Keratinocyte (primary cell): ENCODE measurements at regions not wholly inside any gene's neighbourhood (a gene's known extent, or its start where the extent isn't known, plus 50 kb on each side); places are given as distances from the start of the nearest gene placed in this dataset.

Source experiments
- DNase-seq: peaks from one replicate; pipeline ENCODE4 v3.0.0-alpha.2; 2011; ENCODE audit warnings: low read depth, missing footprints, low spot score
- FAIRE-seq: peaks from 2 replicates; lab custom pipeline; 2011; peaks lifted over from hg19 to GRCh38; lab: Jason Lieb, UNC
- H2AFZ ChIP-seq: 2 replicates; pipeline ENCODE4 v1.6.0; 2012; ENCODE audit warnings: low read length, control low read depth, inconsistent platforms; ENCODE audit not compliant: control insufficient read depth
- H3K27ac ChIP-seq: 2 replicates; pipeline ENCODE4 v1.5.1; 2011; ENCODE audit warnings: low read length; ENCODE audit not compliant: control insufficient read depth, insufficient read depth
- H3K27me3 ChIP-seq: 3 replicates; pipeline ENCODE4 v1.6.0; 2011; ENCODE audit warnings: low read length; ENCODE audit not compliant: control insufficient read depth, insufficient read depth; ENCODE audit errors: extremely low read depth
- H3K36me3 ChIP-seq, 2 experiments: 2 replicates in 1 of 2; 3 replicates in 1 of 2; pipeline ENCODE4 v1.5.1; 2011; ENCODE audit warnings: low read length in 2 of 2, mild to moderate bottlenecking in 1 of 2; ENCODE audit not compliant: control insufficient read depth in 2 of 2, insufficient read depth in 2 of 2; ENCODE audit errors: extremely low read depth in 1 of 2
- H3K4me1 ChIP-seq: 3 replicates; pipeline ENCODE4 v1.5.1; 2011; ENCODE audit warnings: low read length; ENCODE audit not compliant: control insufficient read depth, insufficient read depth; ENCODE audit errors: extremely low read depth
- H3K4me2 ChIP-seq: 3 replicates; pipeline ENCODE4 v1.6.0; 2011; ENCODE audit warnings: low read depth, low read length; ENCODE audit not compliant: control insufficient read depth, insufficient read depth; ENCODE audit errors: extremely low read depth
- H3K4me3 ChIP-seq, 3 experiments: fragments of 200-600 bp in 1 of 3; sonication (generic) in 1 of 3; 2 replicates in 2 of 3; 3 replicates in 1 of 3; pipeline ENCODE4 v1.5.1; 2011 to 2016; ENCODE audit warnings: low read length in 3 of 3, mild to moderate bottlenecking in 3 of 3, control low read depth in 2 of 3, inconsistent platforms in 1 of 3, low read depth in 1 of 3, mixed read lengths in 1 of 3, mixed run types in 1 of 3, moderate library complexity in 1 of 3; ENCODE audit not compliant: control insufficient read depth in 2 of 3, insufficient read depth in 2 of 3; ENCODE audit errors: extremely low read depth in 1 of 3
- H3K79me2 ChIP-seq: 2 replicates; pipeline ENCODE4 v1.6.0; 2012; ENCODE audit warnings: low read length; ENCODE audit not compliant: control insufficient read depth, insufficient read depth
- H3K9ac ChIP-seq: 3 replicates; pipeline ENCODE4 v1.6.0; 2011; ENCODE audit warnings: low read length; ENCODE audit not compliant: control insufficient read depth, insufficient read depth; ENCODE audit errors: extremely low read depth
- H3K9me1 ChIP-seq: 3 replicates; pipeline ENCODE4 v1.6.0; 2011; ENCODE audit warnings: low read length; ENCODE audit not compliant: control insufficient read depth, insufficient read depth; ENCODE audit errors: extremely low read depth
- H3K9me3 ChIP-seq: 2 replicates; pipeline ENCODE4 v1.5.1; 2012; ENCODE audit warnings: low read depth, low read length; ENCODE audit not compliant: control insufficient read depth
- H4K20me1 ChIP-seq: 3 replicates; pipeline ENCODE4 v1.6.0; 2011; ENCODE audit warnings: low read length; ENCODE audit not compliant: control insufficient read depth, insufficient read depth; ENCODE audit errors: extremely low read depth
- CTCF ChIP-seq, 3 experiments: IDR thresholded peaks in 1 of 3; conservative IDR thresholded peaks in 1 of 3; optimal IDR thresholded peaks in 1 of 3; 2 replicates in 2 of 3; 3 replicates in 1 of 3; pipeline versions ENCODE3 to v1.5.1; 2011; ENCODE audit warnings: low read length in 3 of 3, mild to moderate bottlenecking in 3 of 3, moderate library complexity in 2 of 3, control low read depth in 1 of 3, inconsistent platforms in 1 of 3; ENCODE audit not compliant: insufficient read depth in 2 of 3; ENCODE audit errors: extremely low read depth in 1 of 3
- EZH2 ChIP-seq: IDR thresholded peaks from one replicate; pipeline ENCODE4 v1.6.1; 2012; ENCODE audit warnings: inconsistent platforms, mild to moderate bottlenecking, low read length, moderate library complexity
- dilution Hi-C: fragments of 300-500 bp; cut with MboI; formaldehyde crosslinking; loops from one replicate; pipeline ENCODE4 v1.7.0; 2020; ENCODE audit warnings: low sequenced_read_pairs; ENCODE audit not compliant: extremely low pct_ligation_motif_present

- Histone ChIP-seq H3K27ac (no peak overlapping the region), H3K9me3 (no peaks in the 10 kb centered on the region), H3K4me3 (no peak overlapping the region), H3K9me1 (no peaks in the 10 kb centered on the region), H3K4me1 (no peaks in the 10 kb centered on the region), H3K36me3 (no peaks in the 10 kb centered on the region), H2AFZ (no peak overlapping the region), H3K79me2 (no peaks in the 10 kb centered on the region), H3K9ac (no peak overlapping the region), H3K4me2 (no peak overlapping the region), H4K20me1 (no peaks in the 10 kb centered on the region), H3K27me3 (no peaks in the 10 kb centered on the region)
- no peak for TF ChIP-seq CTCF (optimal IDR thresholded peaks at IDR 0.05 in 1 of 3, IDR thresholded peaks at IDR 0.05 in 1 of 3, conservative IDR thresholded peaks at IDR 0.05 in 1 of 3; ENCODE audit: extremely low read depth in 1 of 3, insufficient read depth in 2 of 3, low read length in 3 of 3)
- TF ChIP-seq EZH2 = no peak
- dilution Hi-C loops = no loop called here
- FAIRE-seq (no peak), DNase-seq (no peak)
Measured at GRCh38 chr1:177812144-177812543, 157.7 kb downstream of the SEC16B start.

- dilution Hi-C loops = no loop called here
- no peak for FAIRE-seq
Measured at GRCh38 chr1:177811429-177811828, 158.4 kb downstream of the SEC16B start.

More at GRCh38 chr1:177811429-177811828, 158.4 kb downstream of the SEC16B start:
- H3K4me2 ChIP-seq = no peak overlapping the region
- no peaks in the 10 kb centered on the region for H3K27me3 ChIP-seq
- TF ChIP-seq CTCF (optimal IDR thresholded peaks at IDR 0.05 in 1 of 3, IDR thresholded peaks at IDR 0.05 in 1 of 3, conservative IDR thresholded peaks at IDR 0.05 in 1 of 3; ENCODE audit: extremely low read depth in 1 of 3, insufficient read depth in 2 of 3, low read length in 3 of 3) (no peak), EZH2 (no peak)
- no peaks in the 10 kb centered on the region for H3K79me2 ChIP-seq
- no peak overlapping the region for H2AFZ ChIP-seq
- no peak overlapping the region for H3K27ac ChIP-seq
- no peaks in the 10 kb centered on the region for H3K9me1 ChIP-seq
- H3K36me3 ChIP-seq = no peaks in the 10 kb centered on the region
- no peaks in the 10 kb centered on the region for H4K20me1 ChIP-seq
- no peak overlapping the region for H3K9ac ChIP-seq
- DNase-seq = no peak
- no peak overlapping the region for H3K4me3 ChIP-seq
- H3K4me1 ChIP-seq = no peaks in the 10 kb centered on the region
- H3K9me3 ChIP-seq = no peaks in the 10 kb centered on the region
